ENCODE measurements at regions not wholly inside any gene's neighbourhood (a gene's known extent, or its start where the extent isn't known, plus 50 kb on each side); places are given as distances from the start of the nearest gene placed in this dataset.

DNA sequence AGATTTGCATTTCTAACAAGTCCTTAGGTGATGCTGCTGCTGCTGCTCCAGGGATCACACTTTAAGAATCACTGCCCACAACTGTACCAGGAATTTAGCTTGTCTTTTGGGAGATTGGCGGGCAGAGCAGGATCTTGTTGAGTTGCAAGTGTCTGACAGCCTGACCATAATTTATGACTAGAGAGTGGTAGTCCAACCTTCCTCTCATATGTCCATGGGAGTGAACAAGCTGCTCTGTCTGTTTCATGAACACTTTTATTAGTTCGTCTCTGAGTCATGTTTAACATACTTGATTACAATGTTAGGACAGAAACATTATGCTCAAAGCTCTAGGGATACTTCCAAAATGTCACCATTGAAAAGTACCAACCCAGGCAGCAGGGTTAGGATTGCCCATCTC is 169.6 kb downstream of the TGFB2 start:
- Histone ChIP-seq H2AFZ (ENCODE audit: low read length) (no peak overlapping the region), H3K9me2 (ENCODE audit: insufficient read depth, low read length) (no peaks in the 10 kb centered on the region), H3K27ac (ENCODE audit: low read depth, low read length, poor library complexity, severe bottlenecking) (no peak overlapping the region), H3K9me3 (ENCODE audit: low read length) (no peaks in the 10 kb centered on the region), H3K4me2 (ENCODE audit: low read length) (no peak overlapping the region), H3K36me3 (ENCODE audit: insufficient read depth, low read length) (no peaks in the 10 kb centered on the region), H3K4me3 (ENCODE audit: low read depth, low read length, poor library complexity, severe bottlenecking) (no peak overlapping the region), H3K79me2 (ENCODE audit: insufficient read depth, low read depth, low read length) (no peaks in the 10 kb centered on the region), H3K4me1 (ENCODE audit: insufficient read depth, low read length, poor library complexity, severe bottlenecking) (no peaks in the 10 kb centered on the region), H4K20me1 (ENCODE audit: insufficient read depth, low read length) (no peaks in the 10 kb centered on the region)
- CTCF ChIA-PET (ENCODE audit: unreplicated experiment), result no interaction called here
- no TSS peak for BruUV-seq (replicated peaks)
- TF ChIP-seq, protein P1, sequence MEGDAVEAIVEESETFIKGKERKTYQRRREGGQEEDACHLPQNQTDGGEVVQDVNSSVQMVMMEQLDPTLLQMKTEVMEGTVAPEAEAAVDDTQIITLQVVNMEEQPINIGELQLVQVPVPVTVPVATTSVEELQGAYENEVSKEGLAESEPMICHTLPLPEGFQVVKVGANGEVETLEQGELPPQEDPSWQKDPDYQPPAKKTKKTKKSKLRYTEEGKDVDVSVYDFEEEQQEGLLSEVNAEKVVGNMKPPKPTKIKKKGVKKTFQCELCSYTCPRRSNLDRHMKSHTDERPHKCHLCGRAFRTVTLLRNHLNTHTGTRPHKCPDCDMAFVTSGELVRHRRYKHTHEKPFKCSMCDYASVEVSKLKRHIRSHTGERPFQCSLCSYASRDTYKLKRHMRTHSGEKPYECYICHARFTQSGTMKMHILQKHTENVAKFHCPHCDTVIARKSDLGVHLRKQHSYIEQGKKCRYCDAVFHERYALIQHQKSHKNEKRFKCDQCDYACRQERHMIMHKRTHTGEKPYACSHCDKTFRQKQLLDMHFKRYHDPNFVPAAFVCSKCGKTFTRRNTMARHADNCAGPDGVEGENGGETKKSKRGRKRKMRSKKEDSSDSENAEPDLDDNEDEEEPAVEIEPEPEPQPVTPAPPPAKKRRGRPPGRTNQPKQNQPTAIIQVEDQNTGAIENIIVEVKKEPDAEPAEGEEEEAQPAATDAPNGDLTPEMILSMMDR (conservative IDR thresholded peaks at IDR 0.05; ENCODE audit: low read length), result no peak
- TF ChIP-seq EZH2phosphoT487 (IDR thresholded peaks at IDR 0.05; ENCODE audit: borderline replicate concordance, low read depth, low read length), result no peak
- no peak for DNase-seq (ENCODE audit: low spot score)
- intact Hi-C loops (cut with micrococcal nuclease; ENCODE audit: unreplicated experiment), result no loop called here
- POLR2A ChIA-PET, result no interaction called here

DNA sequence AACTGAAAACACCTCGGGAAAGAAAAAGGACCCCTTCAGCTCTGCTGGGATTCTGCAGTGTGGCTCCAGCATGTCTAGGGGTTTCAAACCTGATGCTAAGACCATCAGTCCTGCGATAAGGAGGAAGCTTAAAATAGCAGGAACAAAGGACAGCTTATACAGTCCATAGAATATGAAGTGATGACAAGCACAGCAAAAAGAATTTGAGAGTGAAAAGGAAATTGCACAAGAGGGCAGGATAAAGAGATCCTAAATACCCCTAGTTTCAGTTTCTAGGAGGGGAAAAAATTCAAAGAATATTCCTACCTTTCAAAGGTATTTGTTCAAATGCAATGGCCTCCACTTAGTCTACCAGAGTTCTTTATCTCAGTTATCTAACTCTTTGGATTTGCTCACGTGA is 171.4 kb downstream of the TGFB2 start:
- Histone ChIP-seq H3K27ac (ENCODE audit: low read depth, low read length, poor library complexity, severe bottlenecking) (no peak overlapping the region), H3K4me3 (ENCODE audit: low read depth, low read length, poor library complexity, severe bottlenecking) (no peak overlapping the region), H3K4me2 (ENCODE audit: low read length) (no peak overlapping the region), H4K20me1 (ENCODE audit: insufficient read depth, low read length) (no peaks in the 10 kb centered on the region), H3K79me2 (ENCODE audit: insufficient read depth, low read depth, low read length) (no peaks in the 10 kb centered on the region), H3K36me3 (ENCODE audit: insufficient read depth, low read length) (no peaks in the 10 kb centered on the region), H2AFZ (ENCODE audit: low read length) (no peak overlapping the region), H3K9me2 (ENCODE audit: insufficient read depth, low read length) (no peaks in the 10 kb centered on the region), H3K9me3 (ENCODE audit: low read length) (no peaks in the 10 kb centered on the region), H3K4me1 (ENCODE audit: insufficient read depth, low read length, poor library complexity, severe bottlenecking) (no peaks in the 10 kb centered on the region)
- DNase-seq (ENCODE audit: low spot score), result no peak
- TF ChIP-seq EZH2phosphoT487 (IDR thresholded peaks at IDR 0.05; ENCODE audit: borderline replicate concordance, low read depth, low read length), result no peak
- TF ChIP-seq, protein P1 (conservative IDR thresholded peaks at IDR 0.05; ENCODE audit: low read length), result no peak
- POLR2A ChIA-PET, result interaction anchor here (0.6 to 1.3 kb wide), 4 partner anchors 9 to 1076 kb away, joined by 3 to 7 read pairs (median 4); no protein-coding TSS in a partner anchor
- BruUV-seq (replicated peaks), result no TSS peak
- CTCF ChIA-PET (ENCODE audit: unreplicated experiment), result no interaction called here
- intact Hi-C loops (cut with micrococcal nuclease; ENCODE audit: unreplicated experiment), result no loop called here

GRCh38 chr1:218517459-218517858 is 172.3 kb downstream of the TGFB2 start:
- CTCF ChIA-PET (ENCODE audit: unreplicated experiment), result no interaction called here

More at GRCh38 chr1:218517459-218517858, 172.3 kb downstream of the TGFB2 start:
- Histone ChIP-seq H2AFZ (ENCODE audit: low read length) (no peak overlapping the region), H3K79me2 (ENCODE audit: insufficient read depth, low read depth, low read length) (no peaks in the 10 kb centered on the region), H3K4me2 (ENCODE audit: low read length) (no peak overlapping the region), H3K9me3 (ENCODE audit: low read length) (no peaks in the 10 kb centered on the region), H3K27ac (ENCODE audit: low read depth, low read length, poor library complexity, severe bottlenecking) (no peak overlapping the region), H3K4me1 (ENCODE audit: insufficient read depth, low read length, poor library complexity, severe bottlenecking) (no peaks in the 10 kb centered on the region), H3K9me2 (ENCODE audit: insufficient read depth, low read length) (no peaks in the 10 kb centered on the region), H3K4me3 (ENCODE audit: low read depth, low read length, poor library complexity, severe bottlenecking) (no peak overlapping the region), H3K36me3 (ENCODE audit: insufficient read depth, low read length) (no peaks in the 10 kb centered on the region), H4K20me1 (ENCODE audit: insufficient read depth, low read length) (no peaks in the 10 kb centered on the region)
- DNase-seq (ENCODE audit: low spot score), result no peak
- TF ChIP-seq EZH2phosphoT487 (IDR thresholded peaks at IDR 0.05; ENCODE audit: borderline replicate concordance, low read depth, low read length), result no peak
- TF ChIP-seq, protein P1 (conservative IDR thresholded peaks at IDR 0.05; ENCODE audit: low read length), result no peak
- BruUV-seq (replicated peaks), result no TSS peak
- intact Hi-C loops (cut with micrococcal nuclease; ENCODE audit: unreplicated experiment), result no loop called here
- POLR2A ChIA-PET, result interaction anchor here (1.0 to 1.3 kb wide), 2 partner anchors 8 to 13 kb away, joined by 4 to 7 read pairs; no protein-coding TSS in a partner anchor

Data from OCI-LY7 (cell line).